Activated CD4-positive, alpha-beta T cell treated with anti-CD3 and anti-CD28 coated beads, Interleukin-2, amount 10 ng/mL, durations not matched to agents 24 days and 14 days (primary cell): ENCODE measurements at regions not wholly inside any gene's neighbourhood (a gene's known extent, or its start where the extent isn't known, plus 50 kb on each side); places are given as distances from the start of the nearest gene placed in this dataset.

ENCODE experiments used
- DNase-seq: peaks from one replicate; pipeline ENCODE4 v3.0.0; 2022
- H3K27ac Mint-ChIP-seq: one replicate; pipeline ENCODE4 v1.8.0; 2022; ENCODE audit warnings: mild to moderate bottlenecking, mixed read lengths
- H3K27me3 Mint-ChIP-seq: one replicate; pipeline ENCODE4 v1.8.0; 2022; ENCODE audit warnings: mixed read lengths
- H3K36me3 Mint-ChIP-seq: one replicate; pipeline ENCODE4 v1.8.0; 2022; ENCODE audit warnings: low read depth, mild to moderate bottlenecking, mixed read lengths
- H3K4me1 Mint-ChIP-seq: one replicate; pipeline ENCODE4 v1.8.0; 2021; ENCODE audit warnings: mixed read lengths
- H3K4me3 Mint-ChIP-seq: one replicate; pipeline ENCODE4 v1.8.0; 2022; ENCODE audit warnings: mild to moderate bottlenecking, moderate library complexity, mixed read lengths
- H3K9me3 Mint-ChIP-seq: one replicate; pipeline ENCODE4 v1.8.0; 2021; ENCODE audit warnings: mixed read lengths
- intact Hi-C: fragments of 100-400 bp; cut with micrococcal nuclease; formaldehyde crosslinking; loops from one replicate; pipeline ENCODE4 v1.15.1; 2023

- H3K27ac Mint-ChIP-seq: no peak overlapping the region
- H3K27me3 Mint-ChIP-seq: peaks cover 9% of the 10 kb centered on the region
- intact Hi-C loops: no loop called here
- H3K4me1 Mint-ChIP-seq: no peaks in the 10 kb centered on the region
- H3K9me3 Mint-ChIP-seq: no peaks in the 10 kb centered on the region
- H3K36me3 Mint-ChIP-seq: no peaks in the 10 kb centered on the region
- no peak overlapping the region for H3K4me3 Mint-ChIP-seq
- DNase-seq: no peak
Observed at GRCh38 chr9:4370501-4370900, 70.6 kb upstream of the GLIS3 start.

DNA sequence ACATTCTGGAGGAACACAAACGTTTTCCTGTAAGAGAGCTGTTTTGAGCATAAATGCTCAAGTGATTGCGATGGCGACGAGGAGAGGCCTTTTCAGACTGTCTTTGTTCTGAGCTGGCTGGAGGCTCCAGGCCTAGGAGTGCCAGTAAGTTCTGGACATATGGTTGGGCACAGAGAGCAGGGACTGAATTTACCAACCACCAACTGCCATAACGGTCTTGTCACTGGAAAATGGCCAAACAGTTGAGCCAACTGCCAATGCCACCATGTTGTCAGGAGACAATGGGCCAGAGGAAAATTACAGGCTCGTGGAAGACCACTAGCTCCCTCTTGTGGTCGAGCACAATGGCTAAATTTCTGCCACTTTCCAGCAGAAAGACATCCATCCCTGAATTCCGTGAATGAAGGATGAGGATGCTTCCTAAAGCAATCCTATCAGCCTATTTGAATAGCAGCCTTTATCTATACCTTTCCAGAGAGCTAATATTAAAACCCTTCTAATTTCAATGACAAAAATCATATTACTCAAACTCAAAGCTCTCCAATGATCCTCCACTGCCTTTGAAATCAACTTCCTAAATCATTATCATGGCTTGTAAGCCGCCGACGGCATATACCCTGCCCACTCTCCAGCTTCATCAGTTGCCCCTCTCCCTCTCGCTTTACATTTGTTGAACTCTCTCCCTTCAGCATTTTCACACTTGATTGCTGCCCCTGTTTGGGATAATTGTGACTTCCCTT is 66.9 kb upstream of the GLIS3 start:
- no peak overlapping the region for H3K4me3 Mint-ChIP-seq
- H3K36me3 Mint-ChIP-seq: no peaks in the 10 kb centered on the region
- intact Hi-C loops: loop anchor here (1.0 to 5.0 kb wide), 3 partner anchors 51 to 634 kb away; no protein-coding TSS in a partner anchor
- H3K27me3 Mint-ChIP-seq: peaks cover 11% of the 10 kb centered on the region
- H3K27ac Mint-ChIP-seq: no peak overlapping the region
- peaks cover 3% of the 10 kb centered on the region for H3K4me1 Mint-ChIP-seq
- no peaks in the 10 kb centered on the region for H3K9me3 Mint-ChIP-seq
- peak; percentile 71 for DNase-seq

DNA sequence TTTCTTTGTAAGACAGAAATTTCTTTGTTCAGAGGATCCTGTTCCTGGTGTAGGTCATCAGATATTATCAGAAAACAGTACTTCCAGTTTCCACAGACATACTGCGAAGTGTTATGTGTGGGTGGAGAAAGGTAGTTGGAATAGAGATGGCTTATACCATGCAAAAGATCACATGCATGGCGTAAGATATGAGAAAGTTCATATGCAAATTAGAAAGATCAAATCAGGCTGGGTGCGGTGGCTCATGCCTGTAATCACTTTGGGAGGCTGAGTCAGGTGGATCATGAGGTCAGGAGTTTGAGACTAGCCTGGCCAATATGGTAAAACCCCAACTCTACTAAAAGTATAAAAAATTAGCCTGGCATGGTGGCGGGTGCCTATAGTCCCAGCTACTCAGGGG is 65.2 kb upstream of the GLIS3 start:
- Mint-ChIP-seq H3K36me3 (no peaks in the 10 kb centered on the region), H3K9me3 (no peaks in the 10 kb centered on the region), H3K27me3 (peaks cover 11% of the 10 kb centered on the region), H3K4me3 (no peak overlapping the region), H3K27ac (peak overlapping the region; percentile 5), H3K4me1 (peaks cover 3% of the 10 kb centered on the region)
- intact Hi-C loops: loop anchor here (5.0 kb wide), 1 partner anchor 68 kb away; no protein-coding TSS in a partner anchor
- peak; percentile 50 for DNase-seq

- H3K4me1 Mint-ChIP-seq: peaks cover 3% of the 10 kb centered on the region
- no peak overlapping the region for H3K27ac Mint-ChIP-seq
- no peak overlapping the region for H3K4me3 Mint-ChIP-seq
- peaks cover 11% of the 10 kb centered on the region for H3K27me3 Mint-ChIP-seq
- H3K36me3 Mint-ChIP-seq: no peaks in the 10 kb centered on the region
- no peak for DNase-seq
- H3K9me3 Mint-ChIP-seq: no peaks in the 10 kb centered on the region
- intact Hi-C loops: no loop called here
Observed at GRCh38 chr9:4362281-4362680, 62.4 kb upstream of the GLIS3 start.

DNA sequence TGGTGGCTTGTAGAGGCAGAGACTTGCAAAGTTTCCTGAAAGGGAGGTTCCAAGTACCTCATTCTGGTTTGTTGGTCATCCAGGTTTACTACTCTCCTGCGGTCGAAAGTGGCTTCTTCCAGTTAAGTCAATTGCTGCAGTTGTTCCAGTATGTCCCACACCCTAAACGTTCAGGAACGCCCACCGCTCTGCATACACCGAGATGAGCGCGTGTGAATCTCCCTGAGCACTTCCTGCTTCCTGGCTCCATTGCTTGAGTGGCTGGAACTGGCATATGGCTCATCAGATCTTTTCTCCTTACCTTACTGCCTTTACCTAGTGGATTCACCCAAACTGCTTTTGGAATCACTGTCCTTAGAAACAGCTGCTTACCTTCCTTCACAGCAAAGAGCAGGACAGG is 59.1 kb upstream of the GLIS3 start:
- Mint-ChIP-seq H3K4me3 (no peak overlapping the region), H3K27ac (no peak overlapping the region)
- intact Hi-C loops: no loop called here

GRCh38 chr9:4357929-4358328 is 58.1 kb upstream of the GLIS3 start:
- H3K27me3 Mint-ChIP-seq: peaks cover 17% of the 10 kb centered on the region

More for the DNA sequence above, 59.1 kb upstream of the GLIS3 start:
- DNase-seq: peak; percentile 47
- peaks cover 19% of the 10 kb centered on the region for H3K27me3 Mint-ChIP-seq
- no peaks in the 10 kb centered on the region for H3K9me3 Mint-ChIP-seq
- H3K4me1 Mint-ChIP-seq: no peaks in the 10 kb centered on the region
- no peaks in the 10 kb centered on the region for H3K36me3 Mint-ChIP-seq

GRCh38 chr9:4356306-4356705 is 56.4 kb upstream of the GLIS3 start:
- Mint-ChIP-seq H3K27ac (no peak overlapping the region), H3K36me3 (no peaks in the 10 kb centered on the region), H3K9me3 (no peaks in the 10 kb centered on the region), H3K4me1 (no peaks in the 10 kb centered on the region), H3K27me3 (peaks cover 9% of the 10 kb centered on the region), H3K4me3 (no peak overlapping the region)
- no peak for DNase-seq
- intact Hi-C loops: no loop called here

More at GRCh38 chr9:4357929-4358328, 58.1 kb upstream of the GLIS3 start:
- Mint-ChIP-seq H3K9me3 (no peaks in the 10 kb centered on the region), H3K36me3 (no peaks in the 10 kb centered on the region), H3K4me1 (no peaks in the 10 kb centered on the region), H3K4me3 (no peak overlapping the region), H3K27ac (no peak overlapping the region)
- intact Hi-C loops: no loop called here
- DNase-seq: no peak

GRCh38 chr9:4353236-4353635 is 53.4 kb upstream of the GLIS3 start:
- Mint-ChIP-seq H3K27me3 (peaks cover 7% of the 10 kb centered on the region), H3K36me3 (no peaks in the 10 kb centered on the region), H3K4me1 (no peaks in the 10 kb centered on the region), H3K4me3 (no peak overlapping the region), H3K27ac (no peak overlapping the region), H3K9me3 (no peaks in the 10 kb centered on the region)
- DNase-seq: no peak
- intact Hi-C loops: no loop called here

DNA sequence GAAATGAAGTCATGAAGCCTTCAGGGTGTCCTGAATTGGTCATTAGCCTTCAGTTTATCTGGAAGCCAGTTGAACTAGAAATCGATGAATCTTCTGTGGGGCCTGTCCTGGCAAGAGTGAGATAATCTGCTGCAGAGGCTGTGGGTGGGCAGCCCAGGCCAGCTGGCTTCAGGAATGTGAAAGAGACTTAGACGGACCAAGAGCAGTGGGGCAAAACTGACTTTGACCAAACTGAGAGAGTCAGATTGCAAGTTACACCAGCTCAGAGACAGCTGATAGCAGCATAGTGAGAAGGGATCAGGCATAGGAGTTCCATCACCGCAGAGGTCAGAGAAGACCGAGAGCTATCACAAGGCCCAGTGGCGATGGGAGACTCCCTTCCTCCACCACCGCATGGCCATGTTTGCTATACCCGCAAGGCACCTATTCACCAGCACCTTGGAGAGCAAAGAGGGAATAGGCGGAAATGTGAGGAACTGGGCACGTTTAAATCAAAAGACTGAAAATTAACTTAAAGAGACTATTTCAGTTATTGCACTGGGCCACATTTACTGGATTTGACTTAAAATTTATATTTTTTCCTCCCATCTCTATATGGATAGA is 50.0 kb upstream of the GLIS3 start:
- intact Hi-C loops: no loop called here
- Mint-ChIP-seq H3K4me1 (peaks cover 4% of the 10 kb centered on the region), H3K27me3 (no peaks in the 10 kb centered on the region), H3K27ac (no peak overlapping the region), H3K9me3 (no peaks in the 10 kb centered on the region), H3K4me3 (no peak overlapping the region), H3K36me3 (no peaks in the 10 kb centered on the region)
- no peak for DNase-seq
